ENCODE measurements at regions not wholly inside any gene's neighbourhood (a gene's known extent, or its start where the extent isn't known, plus 50 kb on each side); places are given as distances from the start of the nearest gene placed in this dataset.
A peak's percentile ranks its signal among the peaks of the same experiment; 100 is the strongest.

GRCh38 chr20:60840971-60841370 lies 411.1 kb upstream of the CDH4 start:
- Mint-ChIP-seq H3K4me3 (ENCODE audit: unreplicated experiment) (no peak overlapping the region), H3K9me3 (ENCODE audit: unreplicated experiment) (no peaks in the 10 kb centered on the region), H3K27me3 (ENCODE audit: low read depth, unreplicated experiment) (peaks cover 8% of the 10 kb centered on the region), H3K36me3 (ENCODE audit: low read depth, unreplicated experiment) (no peaks in the 10 kb centered on the region), H3K4me1 (ENCODE audit: low read depth, unreplicated experiment) (no peaks in the 10 kb centered on the region), H3K27ac (ENCODE audit: unreplicated experiment) (no peak overlapping the region)
- Histone ChIP-seq H3K9ac (ENCODE audit: low read length) (no peak overlapping the region), H3K4me1 (ENCODE audit: insufficient read depth, low read length) (no peaks in the 10 kb centered on the region), H3K4me3 (ENCODE audit: insufficient read depth, low read depth, low read length) (no peak overlapping the region), H3K36me3 (ENCODE audit: insufficient read depth, low read length) (no peaks in the 10 kb centered on the region), H4K20me1 (ENCODE audit: insufficient read depth, low read length) (no peaks in the 10 kb centered on the region), H3K27ac (ENCODE audit: low read depth, low read length) (no peak overlapping the region), H2AFZ (ENCODE audit: low read depth, low read length) (no peak overlapping the region), H3K79me2 (ENCODE audit: insufficient read depth, low read length) (no peaks in the 10 kb centered on the region), H3K9me3 (ENCODE audit: insufficient read depth, low read depth, low read length) (no peaks in the 10 kb centered on the region), H3K4me2 (ENCODE audit: low read length) (no peak overlapping the region), H3K27me3 (ENCODE audit: insufficient read depth, low read length) (no peaks in the 10 kb centered on the region)
- DNase-seq (ENCODE audit: low read depth) (no peak), FAIRE-seq (no peak)
- TF ChIP-seq EZH2 (IDR thresholded peaks at IDR 0.05; ENCODE audit: insufficient read depth, low read length) = no peak
- TF ChIP-seq, protein P1, sequence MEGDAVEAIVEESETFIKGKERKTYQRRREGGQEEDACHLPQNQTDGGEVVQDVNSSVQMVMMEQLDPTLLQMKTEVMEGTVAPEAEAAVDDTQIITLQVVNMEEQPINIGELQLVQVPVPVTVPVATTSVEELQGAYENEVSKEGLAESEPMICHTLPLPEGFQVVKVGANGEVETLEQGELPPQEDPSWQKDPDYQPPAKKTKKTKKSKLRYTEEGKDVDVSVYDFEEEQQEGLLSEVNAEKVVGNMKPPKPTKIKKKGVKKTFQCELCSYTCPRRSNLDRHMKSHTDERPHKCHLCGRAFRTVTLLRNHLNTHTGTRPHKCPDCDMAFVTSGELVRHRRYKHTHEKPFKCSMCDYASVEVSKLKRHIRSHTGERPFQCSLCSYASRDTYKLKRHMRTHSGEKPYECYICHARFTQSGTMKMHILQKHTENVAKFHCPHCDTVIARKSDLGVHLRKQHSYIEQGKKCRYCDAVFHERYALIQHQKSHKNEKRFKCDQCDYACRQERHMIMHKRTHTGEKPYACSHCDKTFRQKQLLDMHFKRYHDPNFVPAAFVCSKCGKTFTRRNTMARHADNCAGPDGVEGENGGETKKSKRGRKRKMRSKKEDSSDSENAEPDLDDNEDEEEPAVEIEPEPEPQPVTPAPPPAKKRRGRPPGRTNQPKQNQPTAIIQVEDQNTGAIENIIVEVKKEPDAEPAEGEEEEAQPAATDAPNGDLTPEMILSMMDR (IDR thresholded peaks at IDR 0.05; ENCODE audit: insufficient read depth, low read depth, low read length) = no peak

GRCh38 chr20:60845146-60845545 lies 406.9 kb upstream of the CDH4 start:
- Mint-ChIP-seq H3K9me3 (ENCODE audit: unreplicated experiment) (peaks cover 3% of the 10 kb centered on the region), H3K4me1 (ENCODE audit: low read depth, unreplicated experiment) (no peaks in the 10 kb centered on the region), H3K27me3 (ENCODE audit: low read depth, unreplicated experiment) (peaks cover 26% of the 10 kb centered on the region), H3K4me3 (ENCODE audit: unreplicated experiment) (no peak overlapping the region), H3K27ac (ENCODE audit: unreplicated experiment) (no peak overlapping the region), H3K36me3 (ENCODE audit: low read depth, unreplicated experiment) (no peaks in the 10 kb centered on the region)
- Histone ChIP-seq H3K9ac (ENCODE audit: low read length) (no peak overlapping the region), H3K27me3 (ENCODE audit: insufficient read depth, low read length) (no peaks in the 10 kb centered on the region), H3K36me3 (ENCODE audit: insufficient read depth, low read length) (no peaks in the 10 kb centered on the region), H3K4me3 (ENCODE audit: insufficient read depth, low read depth, low read length) (no peak overlapping the region), H3K27ac (ENCODE audit: low read depth, low read length) (no peak overlapping the region), H4K20me1 (ENCODE audit: insufficient read depth, low read length) (no peaks in the 10 kb centered on the region), H2AFZ (ENCODE audit: low read depth, low read length) (no peak overlapping the region), H3K4me2 (ENCODE audit: low read length) (no peak overlapping the region), H3K9me3 (ENCODE audit: insufficient read depth, low read depth, low read length) (no peaks in the 10 kb centered on the region), H3K4me1 (ENCODE audit: insufficient read depth, low read length) (no peaks in the 10 kb centered on the region), H3K79me2 (ENCODE audit: insufficient read depth, low read length) (no peaks in the 10 kb centered on the region)
- no peak for FAIRE-seq
- TF ChIP-seq EZH2 (IDR thresholded peaks at IDR 0.05; ENCODE audit: insufficient read depth, low read length) = no peak
- TF ChIP-seq, protein P1 (IDR thresholded peaks at IDR 0.05; ENCODE audit: insufficient read depth, low read depth, low read length) = no peak
- DNase-seq (ENCODE audit: low read depth) = no peak

DNA sequence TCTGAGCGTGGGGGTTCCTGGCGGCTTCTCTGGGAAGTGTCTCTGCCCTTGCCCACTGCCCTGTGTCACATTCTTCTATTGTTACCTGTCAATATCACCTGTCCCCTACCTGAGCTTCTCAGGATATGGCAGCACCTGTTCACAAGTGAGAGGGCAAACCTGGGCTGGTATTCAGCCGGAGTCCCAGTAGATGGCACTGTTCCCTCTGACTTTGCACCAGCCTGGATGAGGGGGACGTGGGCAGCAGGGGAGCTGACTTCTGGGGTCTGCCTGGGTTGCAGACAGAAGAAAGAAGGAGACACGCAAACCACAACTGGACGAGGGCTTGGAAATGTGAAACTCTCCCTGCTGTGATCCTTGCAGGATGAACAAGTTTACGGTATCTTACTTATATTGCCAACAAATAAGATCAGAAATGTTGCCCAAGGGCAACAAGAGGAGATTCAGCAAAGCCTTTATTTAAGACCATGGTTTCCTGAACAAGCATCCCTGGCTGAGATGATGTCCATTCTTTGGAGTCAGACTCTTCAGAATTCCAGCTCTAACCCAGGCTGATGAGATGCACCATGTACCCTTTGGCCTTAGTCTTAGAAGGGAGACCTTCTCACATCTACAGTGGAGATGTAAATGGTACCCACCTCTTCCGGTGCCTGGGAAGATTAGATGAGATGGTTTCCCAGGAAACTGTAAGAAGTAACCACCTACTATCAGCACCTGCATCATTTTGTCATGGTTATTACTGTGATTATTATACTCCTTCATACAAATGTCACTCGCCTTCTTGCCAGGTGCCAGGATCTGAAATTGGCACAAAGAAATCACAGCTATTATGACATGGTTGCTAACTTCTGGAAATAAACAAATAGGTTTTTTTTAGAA lies 400.0 kb upstream of the CDH4 start:
- no peaks in the 10 kb centered on the region for H4K20me1 ChIP-seq (ENCODE audit: insufficient read depth, low read length)
- H3K36me3 Mint-ChIP-seq (ENCODE audit: low read depth, unreplicated experiment) = no peaks in the 10 kb centered on the region
- no peaks in the 10 kb centered on the region for H3K79me2 ChIP-seq (ENCODE audit: insufficient read depth, low read length)
- no peak overlapping the region for H3K4me2 ChIP-seq (ENCODE audit: low read length)
- no peaks in the 10 kb centered on the region for H3K36me3 ChIP-seq (ENCODE audit: insufficient read depth, low read length)
- no peak overlapping the region for H2AFZ ChIP-seq (ENCODE audit: low read depth, low read length)
- DNase-seq (ENCODE audit: low read depth) (no peak), FAIRE-seq (no peak)
- peaks cover 13% of the 10 kb centered on the region for H3K9me3 Mint-ChIP-seq (ENCODE audit: unreplicated experiment)
- no peaks in the 10 kb centered on the region for H3K9me3 ChIP-seq (ENCODE audit: insufficient read depth, low read depth, low read length)
- no peaks in the 10 kb centered on the region for H3K4me1 Mint-ChIP-seq (ENCODE audit: low read depth, unreplicated experiment)
- no peaks in the 10 kb centered on the region for H3K4me1 ChIP-seq (ENCODE audit: insufficient read depth, low read length)
- H3K27ac Mint-ChIP-seq (ENCODE audit: unreplicated experiment) = no peak overlapping the region
- peaks cover 23% of the 10 kb centered on the region for H3K27me3 Mint-ChIP-seq (ENCODE audit: low read depth, unreplicated experiment)
- H3K27me3 ChIP-seq (ENCODE audit: insufficient read depth, low read length) = no peaks in the 10 kb centered on the region
- no peak overlapping the region for H3K4me3 Mint-ChIP-seq (ENCODE audit: unreplicated experiment)
- H3K27ac ChIP-seq (ENCODE audit: low read depth, low read length) = no peak overlapping the region
- no peak overlapping the region for H3K9ac ChIP-seq (ENCODE audit: low read length)
- no peak for TF ChIP-seq EZH2 (IDR thresholded peaks at IDR 0.05; ENCODE audit: insufficient read depth, low read length)
- TF ChIP-seq, protein P1 (IDR thresholded peaks at IDR 0.05; ENCODE audit: insufficient read depth, low read depth, low read length) = peak; percentile 36
- no peak overlapping the region for H3K4me3 ChIP-seq (ENCODE audit: insufficient read depth, low read depth, low read length)

All from astrocyte (in vitro differentiated cells and primary cell).